ENCODE measurements at regions not wholly inside any gene's neighbourhood (a gene's known extent, or its start where the extent isn't known, plus 50 kb on each side); places are given as distances from the start of the nearest gene placed in this dataset.

DNA sequence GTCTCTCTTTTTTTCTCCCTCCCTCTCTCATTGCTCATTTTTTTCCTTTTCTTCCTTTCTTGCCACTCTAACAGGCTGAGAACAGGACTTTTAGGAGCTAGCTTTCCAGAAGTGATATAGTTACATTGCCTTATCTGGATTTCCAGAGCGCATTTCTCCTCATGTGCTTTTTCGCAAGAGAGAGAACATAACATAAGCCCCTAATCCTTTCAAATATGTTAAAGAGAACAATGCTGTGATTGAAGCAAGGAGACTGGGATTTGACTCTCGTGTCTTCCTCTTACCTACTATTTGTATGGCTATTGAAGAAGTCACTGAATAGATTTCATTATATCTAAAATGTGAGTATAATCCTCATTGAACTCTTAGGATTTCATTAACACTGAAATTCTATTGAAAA lies 101.2 kb upstream of the PRPS1L1 start:
- ChIA-PET RAD21 (ENCODE audit: unreplicated experiment) (no interaction called here), SMC1A (ENCODE audit: uncharacterized antibody, unreplicated experiment) (no interaction called here), POLR2A (no interaction called here), CTCF (interaction anchor here (0.5 kb wide), 1 partner anchor 482 kb away, joined by 3 read pairs; no protein-coding TSS in a partner anchor)
- FAIRE-seq (no peak), ATAC-seq (no peak), DNase-seq (ENCODE audit: low read depth, low spot score) (no peak)
- H3K4me2 ChIP-seq (ENCODE audit: control insufficient read depth, insufficient read depth): no peak overlapping the region
- intact Hi-C loops (cut with micrococcal nuclease; ENCODE audit: unreplicated experiment): no loop called here
- no peaks in the 10 kb centered on the region for H3K79me2 ChIP-seq (ENCODE audit: control insufficient read depth, insufficient read depth, low read length)
- H3K9ac ChIP-seq (ENCODE audit: control insufficient read depth, insufficient read depth, low read length): no peak overlapping the region
- WGBS (ENCODE audit: insufficient coverage, insufficient replicate concordance, low lambda C conversion rate, missing lambda C conversion rate): 49% methylated on average over 3 of the region's 3 CpGs
- no peaks in the 10 kb centered on the region; the same call in 1 of the 2 replicates for H4K20me1 ChIP-seq (ENCODE audit: control insufficient read depth, insufficient read depth)
- no TSS peak for BruUV-seq (replicated peaks)
- H3K4me1 ChIP-seq (ENCODE audit: control insufficient read depth, insufficient read depth, low read length): no peaks in the 10 kb centered on the region
- no peaks in the 10 kb centered on the region for H3K36me3 ChIP-seq (ENCODE audit: control insufficient read depth in 2 of 2, insufficient read depth in 2 of 2, low read length in 1 of 2)
- H3K9me3 ChIP-seq (replicated peaks; ENCODE audit: control insufficient read depth, insufficient read depth, low read length): no peaks in the 10 kb centered on the region
- in situ Hi-C loops (cut with MboI): no loop called here
- no peak overlapping the region for H3K27ac ChIP-seq (ENCODE audit: control insufficient read depth, insufficient read depth)
- H2AFZ ChIP-seq (ENCODE audit: control insufficient read depth, low read depth, low read length): no peak overlapping the region
- no peak overlapping the region for H3K4me3 ChIP-seq
- H3K27me3 ChIP-seq (replicated peaks in 1 of 2; ENCODE audit: control insufficient read depth in 2 of 2, insufficient read depth in 2 of 2, low read length in 1 of 2): no peaks in the 10 kb centered on the region; a peak in 1 of 4 replicates
- TF ChIP-seq, protein P1, sequence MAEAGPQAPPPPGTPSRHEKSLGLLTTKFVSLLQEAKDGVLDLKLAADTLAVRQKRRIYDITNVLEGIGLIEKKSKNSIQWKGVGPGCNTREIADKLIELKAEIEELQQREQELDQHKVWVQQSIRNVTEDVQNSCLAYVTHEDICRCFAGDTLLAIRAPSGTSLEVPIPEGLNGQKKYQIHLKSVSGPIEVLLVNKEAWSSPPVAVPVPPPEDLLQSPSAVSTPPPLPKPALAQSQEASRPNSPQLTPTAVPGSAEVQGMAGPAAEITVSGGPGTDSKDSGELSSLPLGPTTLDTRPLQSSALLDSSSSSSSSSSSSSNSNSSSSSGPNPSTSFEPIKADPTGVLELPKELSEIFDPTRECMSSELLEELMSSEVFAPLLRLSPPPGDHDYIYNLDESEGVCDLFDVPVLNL (IDR thresholded peaks at IDR 0.05; ENCODE audit: low read depth, low read length): no peak

DNA sequence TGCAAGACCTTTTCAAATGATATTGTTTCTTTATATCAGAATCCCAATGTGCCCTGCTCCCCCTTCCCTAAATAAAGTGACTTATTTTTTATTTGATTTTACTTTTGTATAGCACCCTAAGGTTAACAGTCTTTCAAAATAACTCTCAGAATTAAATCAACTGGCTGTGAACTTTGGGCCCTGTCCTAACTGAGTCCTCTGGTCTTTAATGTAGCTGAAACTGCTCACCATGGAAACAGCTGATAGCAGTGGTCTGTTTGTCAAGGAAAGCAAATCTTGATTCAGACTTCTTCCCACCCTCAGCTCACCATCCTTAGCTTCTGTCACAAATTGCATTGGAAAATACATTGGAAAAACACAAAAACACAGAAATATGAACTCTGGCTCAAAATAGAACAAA lies 105.2 kb upstream of the PRPS1L1 start:
- in situ Hi-C loops (cut with MboI): no loop called here
- SMC1A ChIA-PET (ENCODE audit: uncharacterized antibody, unreplicated experiment): no interaction called here

More for the DNA sequence above, 105.2 kb upstream of the PRPS1L1 start:
- Histone ChIP-seq H3K9me3 (replicated peaks; ENCODE audit: control insufficient read depth, insufficient read depth, low read length) (no peaks in the 10 kb centered on the region), H3K36me3 (ENCODE audit: control insufficient read depth in 2 of 2, insufficient read depth in 2 of 2, low read length in 1 of 2) (no peaks in the 10 kb centered on the region), H3K79me2 (ENCODE audit: control insufficient read depth, insufficient read depth, low read length) (no peaks in the 10 kb centered on the region), H3K27me3 (replicated peaks in 1 of 2; ENCODE audit: control insufficient read depth in 2 of 2, insufficient read depth in 2 of 2, low read length in 1 of 2) (no peaks in the 10 kb centered on the region; a peak in 1 of 4 replicates), H3K9ac (ENCODE audit: control insufficient read depth, insufficient read depth, low read length) (no peak overlapping the region), H3K4me1 (ENCODE audit: control insufficient read depth, insufficient read depth, low read length) (no peaks in the 10 kb centered on the region), H3K27ac (ENCODE audit: control insufficient read depth, insufficient read depth) (no peak overlapping the region), H3K4me3 (no peak overlapping the region), H4K20me1 (ENCODE audit: control insufficient read depth, insufficient read depth) (no peaks in the 10 kb centered on the region; the same call in 1 of the 2 replicates), H3K4me2 (ENCODE audit: control insufficient read depth, insufficient read depth) (no peak overlapping the region), H2AFZ (ENCODE audit: control insufficient read depth, low read depth, low read length) (no peak overlapping the region)
- ATAC-seq (no peak), FAIRE-seq (no peak), DNase-seq (ENCODE audit: low read depth, low spot score) (no peak)
- intact Hi-C loops (cut with micrococcal nuclease; ENCODE audit: unreplicated experiment): no loop called here
- CTCF ChIA-PET: no interaction called here
- POLR2A ChIA-PET: no interaction called here
- RAD21 ChIA-PET (ENCODE audit: unreplicated experiment): no interaction called here
- BruUV-seq (replicated peaks): no TSS peak
- TF ChIP-seq, protein P2, sequence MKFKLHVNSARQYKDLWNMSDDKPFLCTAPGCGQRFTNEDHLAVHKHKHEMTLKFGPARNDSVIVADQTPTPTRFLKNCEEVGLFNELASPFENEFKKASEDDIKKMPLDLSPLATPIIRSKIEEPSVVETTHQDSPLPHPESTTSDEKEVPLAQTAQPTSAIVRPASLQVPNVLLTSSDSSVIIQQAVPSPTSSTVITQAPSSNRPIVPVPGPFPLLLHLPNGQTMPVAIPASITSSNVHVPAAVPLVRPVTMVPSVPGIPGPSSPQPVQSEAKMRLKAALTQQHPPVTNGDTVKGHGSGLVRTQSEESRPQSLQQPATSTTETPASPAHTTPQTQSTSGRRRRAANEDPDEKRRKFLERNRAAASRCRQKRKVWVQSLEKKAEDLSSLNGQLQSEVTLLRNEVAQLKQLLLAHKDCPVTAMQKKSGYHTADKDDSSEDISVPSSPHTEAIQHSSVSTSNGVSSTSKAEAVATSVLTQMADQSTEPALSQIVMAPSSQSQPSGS (IDR thresholded peaks at IDR 0.05; ENCODE audit: low read length): no peak
- TF ChIP-seq RUNX3 (IDR thresholded peaks at IDR 0.05; ENCODE audit: low read length) (no peak), WRNIP1 (IDR thresholded peaks at IDR 0.05; ENCODE audit: borderline replicate concordance, low read depth, low read length) (no peak), CBX3 (IDR thresholded peaks at IDR 0.05; ENCODE audit: borderline replicate concordance, low read depth) (no peak), HDAC6 (IDR thresholded peaks at IDR 0.05; ENCODE audit: unreplicated experiment) (no peak)
